AG04450 (cell line): ENCODE measurements at regions not wholly inside any gene's neighbourhood (a gene's known extent, or its start where the extent isn't known, plus 50 kb on each side); places are given as distances from the start of the nearest gene placed in this dataset.

Source experiments
- CTCF ChIA-PET: fragments of 300-600, 350-600 bp; formaldehyde crosslinking; extraction: SDS; loops from one replicate; lab custom pipeline; 2022; ENCODE audit warnings: antibody characterized with exemption, inconsistent platforms; lab: Charles Lee
- POLR2A ChIA-PET: fragments of 350-600 bp; formaldehyde crosslinking; extraction: SDS; loops from one replicate; lab custom pipeline; 2021; ENCODE audit warnings: antibody characterized with exemption, inconsistent platforms; lab: Yijun Ruan, JAX
- DNase-seq: peaks from one replicate; pipeline ENCODE4 v3.0.0-alpha.2; 2011; ENCODE audit warnings: low read depth, low spot score
- H3K27ac ChIP-seq: one replicate; pipeline ENCODE4 v1.5.1; 2012; ENCODE audit warnings: low read depth, low read length, control low read depth
- H3K27me3 ChIP-seq: one replicate; pipeline ENCODE4 v1.6.0; 2012; ENCODE audit warnings: low read length; ENCODE audit not compliant: control insufficient read depth, insufficient read depth
- H3K4me3 ChIP-seq: 2 replicates; pipeline ENCODE4 v1.5.1; 2011; ENCODE audit warnings: mild to moderate bottlenecking, low read depth, low read length, control low read depth
- H3K9me3 ChIP-seq: 2 replicates; pipeline ENCODE4 v1.5.1; 2012; ENCODE audit warnings: low read length; ENCODE audit not compliant: control insufficient read depth, insufficient read depth
- TF ChIP-seq, protein P1 (sequence below): IDR thresholded peaks from 2 replicates; pipeline ENCODE4 v1.5.1; 2011; ENCODE audit warnings: low read depth, low read length, control low read depth, inconsistent platforms

DNA sequence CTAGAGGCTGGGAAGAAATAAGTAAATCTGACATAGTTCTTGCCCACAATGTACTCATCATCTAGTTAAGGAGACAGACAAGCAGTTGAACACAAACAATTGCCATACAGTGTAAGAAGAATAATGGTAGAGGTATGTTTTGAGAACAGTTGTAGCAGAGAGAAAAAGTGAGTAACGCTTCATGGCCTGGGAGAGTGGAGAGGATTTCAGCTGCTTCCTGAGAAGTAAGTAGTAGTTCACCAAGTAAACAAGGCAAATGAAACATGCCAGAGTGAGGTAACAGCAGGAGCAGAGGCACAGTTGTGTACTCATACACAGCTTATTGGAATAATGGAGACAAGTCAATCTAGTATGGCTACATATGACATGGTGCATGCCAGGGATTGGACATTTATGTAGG is 53.6 kb upstream of the RAP2C start:
- H3K4me3 ChIP-seq: no peak overlapping the region
- H3K9me3 ChIP-seq: no peaks in the 10 kb centered on the region
- H3K27me3 ChIP-seq: no peaks in the 10 kb centered on the region
- TF ChIP-seq, protein P1, sequence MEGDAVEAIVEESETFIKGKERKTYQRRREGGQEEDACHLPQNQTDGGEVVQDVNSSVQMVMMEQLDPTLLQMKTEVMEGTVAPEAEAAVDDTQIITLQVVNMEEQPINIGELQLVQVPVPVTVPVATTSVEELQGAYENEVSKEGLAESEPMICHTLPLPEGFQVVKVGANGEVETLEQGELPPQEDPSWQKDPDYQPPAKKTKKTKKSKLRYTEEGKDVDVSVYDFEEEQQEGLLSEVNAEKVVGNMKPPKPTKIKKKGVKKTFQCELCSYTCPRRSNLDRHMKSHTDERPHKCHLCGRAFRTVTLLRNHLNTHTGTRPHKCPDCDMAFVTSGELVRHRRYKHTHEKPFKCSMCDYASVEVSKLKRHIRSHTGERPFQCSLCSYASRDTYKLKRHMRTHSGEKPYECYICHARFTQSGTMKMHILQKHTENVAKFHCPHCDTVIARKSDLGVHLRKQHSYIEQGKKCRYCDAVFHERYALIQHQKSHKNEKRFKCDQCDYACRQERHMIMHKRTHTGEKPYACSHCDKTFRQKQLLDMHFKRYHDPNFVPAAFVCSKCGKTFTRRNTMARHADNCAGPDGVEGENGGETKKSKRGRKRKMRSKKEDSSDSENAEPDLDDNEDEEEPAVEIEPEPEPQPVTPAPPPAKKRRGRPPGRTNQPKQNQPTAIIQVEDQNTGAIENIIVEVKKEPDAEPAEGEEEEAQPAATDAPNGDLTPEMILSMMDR: no peak
- POLR2A ChIA-PET: no interaction called here
- CTCF ChIA-PET: interaction anchor here (1.7 kb wide), 1 partner anchor 20 kb away, joined by 8 read pairs; no protein-coding TSS in a partner anchor
- no peak overlapping the region for H3K27ac ChIP-seq
- no peak for DNase-seq

DNA sequence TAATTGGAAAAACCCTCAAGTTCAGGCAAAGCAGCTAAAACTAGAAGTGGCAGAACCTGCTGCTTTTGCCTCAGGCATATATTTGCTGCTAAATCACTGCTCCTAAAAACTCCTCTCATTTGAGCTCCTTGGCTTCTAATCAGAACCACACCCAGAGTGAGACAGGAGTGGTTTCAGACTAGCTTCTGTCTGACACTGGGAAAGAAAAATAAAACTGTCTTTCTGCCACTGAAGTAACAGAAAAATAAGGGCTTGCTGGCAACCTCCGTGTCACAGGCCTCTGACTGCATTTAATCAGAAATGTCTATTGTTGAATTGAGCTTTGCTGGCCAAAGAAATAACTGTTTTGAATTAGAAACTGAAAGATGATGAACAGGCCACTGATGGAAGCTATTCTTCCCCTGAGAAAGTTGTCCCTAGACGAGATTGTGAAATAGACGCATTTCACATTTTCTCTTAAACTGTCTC is 52.1 kb upstream of the RAP2C start:
- H3K27ac ChIP-seq: no peak overlapping the region
- TF ChIP-seq, protein P1: no peak
- no peak for DNase-seq
- H3K9me3 ChIP-seq: no peaks in the 10 kb centered on the region
- no peak overlapping the region for H3K4me3 ChIP-seq
- no peaks in the 10 kb centered on the region for H3K27me3 ChIP-seq
- ChIA-PET CTCF (interaction anchor here (0.9 to 1.4 kb wide), 3 partner anchors 22 to 51 kb away, joined by 4 to 7 read pairs (median 4); no protein-coding TSS in a partner anchor), POLR2A (no interaction called here)

DNA sequence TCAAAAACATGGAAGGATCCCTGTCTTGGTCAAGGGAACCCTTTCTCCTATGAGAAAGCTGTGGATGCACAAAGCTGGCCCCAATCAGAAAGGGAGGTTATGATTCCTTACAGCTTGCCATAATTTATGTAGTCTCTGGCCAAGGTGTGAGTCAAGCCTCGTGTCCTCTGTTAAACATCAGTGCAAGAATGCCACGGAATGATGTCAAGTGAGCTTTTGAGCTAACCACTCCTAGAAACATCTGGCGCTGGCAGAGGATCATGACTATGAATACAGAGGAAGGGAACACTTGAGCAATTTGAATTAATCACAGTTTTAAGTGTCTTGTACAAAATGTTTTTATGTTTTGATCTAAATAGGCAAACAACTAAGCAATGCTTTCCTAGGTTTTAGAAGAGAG is 51.5 kb upstream of the RAP2C start:
- no peak overlapping the region for H3K27ac ChIP-seq
- TF ChIP-seq, protein P1: no peak

DNA sequence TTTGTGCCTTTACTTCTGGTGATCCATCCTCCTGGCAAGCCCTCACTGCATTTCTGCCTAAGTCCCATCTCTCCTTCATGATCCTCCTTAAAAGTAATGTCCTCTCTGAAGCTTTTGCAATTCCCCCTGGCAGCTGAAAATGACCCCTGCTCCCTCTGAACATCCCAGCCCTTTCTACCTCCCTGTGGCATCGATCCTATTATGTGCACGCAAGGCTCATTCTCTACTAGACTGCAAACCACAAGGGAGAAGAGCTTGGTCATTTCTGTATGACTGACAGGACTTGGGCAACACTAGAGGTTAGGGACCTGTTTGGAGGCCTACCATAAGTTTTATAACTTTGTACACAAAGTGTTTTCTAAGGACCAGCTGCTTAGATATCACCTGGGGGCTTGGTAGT is 50.8 kb upstream of the RAP2C start:
- Histone ChIP-seq H3K9me3 (no peaks in the 10 kb centered on the region), H3K27ac (no peak overlapping the region), H3K27me3 (no peaks in the 10 kb centered on the region), H3K4me3 (no peak overlapping the region)
- CTCF ChIA-PET: interaction anchor here (1.3 to 1.6 kb wide), 2 partner anchors 23 to 50 kb away, joined by 4 to 5 read pairs; no protein-coding TSS in a partner anchor
- TF ChIP-seq, protein P1: no peak
- POLR2A ChIA-PET: no interaction called here
- DNase-seq: no peak

More for the DNA sequence above, 51.5 kb upstream of the RAP2C start:
- POLR2A ChIA-PET: no interaction called here
- CTCF ChIA-PET: interaction anchor here (0.9 to 1.4 kb wide), 3 partner anchors 22 to 51 kb away, joined by 4 to 7 read pairs (median 4); no protein-coding TSS in a partner anchor
- Histone ChIP-seq H3K9me3 (no peaks in the 10 kb centered on the region), H3K27me3 (no peaks in the 10 kb centered on the region), H3K4me3 (no peak overlapping the region)
- DNase-seq: peak; percentile 24
